C4-2B (cell line): ENCODE measurements at regions not wholly inside any gene's neighbourhood (a gene's known extent, or its start where the extent isn't known, plus 50 kb on each side); places are given as distances from the start of the nearest gene placed in this dataset.
"Not testable (repeated sequence)": the region's sequence is repeated elsewhere in the genome, so short reads cannot be mapped to it uniquely, and the experiment has no call there.

ENCODE experiments used
- ZFX ChIP-seq: fragments of 450-650 bp; IDR thresholded peaks from 2 replicates; pipeline ENCODE4 v1.6.1; 2017
- TF ChIP-seq, protein P1 (sequence below): fragments of 450-650 bp; conservative IDR thresholded peaks from 2 replicates; pipeline ENCODE4 v1.5.1; 2017; ENCODE audit warnings: mild to moderate bottlenecking

GRCh38 chr5:86292811-86293210, 324.9 kb upstream of the COX7C start:
- TF ChIP-seq, protein P1, sequence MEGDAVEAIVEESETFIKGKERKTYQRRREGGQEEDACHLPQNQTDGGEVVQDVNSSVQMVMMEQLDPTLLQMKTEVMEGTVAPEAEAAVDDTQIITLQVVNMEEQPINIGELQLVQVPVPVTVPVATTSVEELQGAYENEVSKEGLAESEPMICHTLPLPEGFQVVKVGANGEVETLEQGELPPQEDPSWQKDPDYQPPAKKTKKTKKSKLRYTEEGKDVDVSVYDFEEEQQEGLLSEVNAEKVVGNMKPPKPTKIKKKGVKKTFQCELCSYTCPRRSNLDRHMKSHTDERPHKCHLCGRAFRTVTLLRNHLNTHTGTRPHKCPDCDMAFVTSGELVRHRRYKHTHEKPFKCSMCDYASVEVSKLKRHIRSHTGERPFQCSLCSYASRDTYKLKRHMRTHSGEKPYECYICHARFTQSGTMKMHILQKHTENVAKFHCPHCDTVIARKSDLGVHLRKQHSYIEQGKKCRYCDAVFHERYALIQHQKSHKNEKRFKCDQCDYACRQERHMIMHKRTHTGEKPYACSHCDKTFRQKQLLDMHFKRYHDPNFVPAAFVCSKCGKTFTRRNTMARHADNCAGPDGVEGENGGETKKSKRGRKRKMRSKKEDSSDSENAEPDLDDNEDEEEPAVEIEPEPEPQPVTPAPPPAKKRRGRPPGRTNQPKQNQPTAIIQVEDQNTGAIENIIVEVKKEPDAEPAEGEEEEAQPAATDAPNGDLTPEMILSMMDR = not testable (repeated sequence)
- not testable (repeated sequence) for TF ChIP-seq ZFX
